AG04449 (cell line): ENCODE measurements at regions not wholly inside any gene's neighbourhood (a gene's known extent, or its start where the extent isn't known, plus 50 kb on each side); places are given as distances from the start of the nearest gene placed in this dataset.

Source experiments
- CTCF ChIA-PET: fragments of 350-600 bp; formaldehyde crosslinking; extraction: SDS; loops from one replicate; lab custom pipeline; 2021; ENCODE audit warnings: antibody characterized with exemption; lab: Yijun Ruan, JAX
- POLR2A ChIA-PET: fragments of 400-600, 350-600 bp; formaldehyde crosslinking; extraction: SDS; loops from one replicate; lab custom pipeline; 2020; ENCODE audit warnings: antibody characterized with exemption, inconsistent platforms; lab: Yijun Ruan, JAX
- DNase-seq: peaks from one replicate; pipeline ENCODE4 v3.0.0-alpha.2; 2010; ENCODE audit warnings: low read depth, low spot score
- H3K4me3 ChIP-seq: 2 replicates; pipeline ENCODE4 v1.5.1; 2011; ENCODE audit warnings: low read depth, mild to moderate bottlenecking, control low read depth, low read length
- CTCF ChIP-seq: IDR thresholded peaks from one replicate; pipeline ENCODE4 v1.5.1; 2011; ENCODE audit warnings: mild to moderate bottlenecking, moderate library complexity, low read length, control low read depth, inconsistent platforms; ENCODE audit not compliant: insufficient read depth; ENCODE audit errors: missing control alignments

GRCh38 chr20:12058216-12058615, 140.5 kb downstream of the BTBD3 start:
- no peak for TF ChIP-seq CTCF
- CTCF ChIA-PET = no interaction called here
- no peak for DNase-seq
- POLR2A ChIA-PET = no interaction called here
- no peak overlapping the region for H3K4me3 ChIP-seq

- POLR2A ChIA-PET = no interaction called here
- TF ChIP-seq CTCF = no peak
- no peak overlapping the region for H3K4me3 ChIP-seq
- CTCF ChIA-PET = no interaction called here
- DNase-seq = no peak
These were observed 143.8 kb downstream of the BTBD3 start for GRCh38 chr20:12061466-12061865.

- no peak for TF ChIP-seq CTCF
- DNase-seq = no peak
- H3K4me3 ChIP-seq = no peak overlapping the region
- CTCF ChIA-PET = no interaction called here
- POLR2A ChIA-PET = no interaction called here
These were observed 145.5 kb downstream of the BTBD3 start for GRCh38 chr20:12063106-12063684.

- ChIA-PET POLR2A (no interaction called here), CTCF (no interaction called here)
- no peak for DNase-seq
- no peak for TF ChIP-seq CTCF
- no peak overlapping the region for H3K4me3 ChIP-seq
These were observed 146.8 kb downstream of the BTBD3 start for GRCh38 chr20:12064540-12064939.

GRCh38 chr20:12067686-12068085, 150.0 kb downstream of the BTBD3 start:
- ChIA-PET CTCF (no interaction called here), POLR2A (no interaction called here)
- no peak for DNase-seq
- no peak for TF ChIP-seq CTCF
- H3K4me3 ChIP-seq = no peak overlapping the region

- ChIA-PET POLR2A (no interaction called here), CTCF (no interaction called here)
- DNase-seq = no peak
- H3K4me3 ChIP-seq = no peak overlapping the region
- TF ChIP-seq CTCF = no peak
These were observed 150.4 kb downstream of the BTBD3 start for GRCh38 chr20:12068121-12068520.
